HG03571 (cell line): ENCODE measurements at regions not wholly inside any gene's neighbourhood (a gene's known extent, or its start where the extent isn't known, plus 50 kb on each side); places are given as distances from the start of the nearest gene placed in this dataset.
"Not testable (repeated sequence)": the region's sequence is repeated elsewhere in the genome, so short reads cannot be mapped to it uniquely, and the experiment has no call there.

Source experiments
- ATAC-seq: cut with Tn5 transposase; IDR thresholded peaks from one replicate; pipeline ENCODE4 v1.9.1; 2021; ENCODE audit not compliant: unreplicated experiment

DNA sequence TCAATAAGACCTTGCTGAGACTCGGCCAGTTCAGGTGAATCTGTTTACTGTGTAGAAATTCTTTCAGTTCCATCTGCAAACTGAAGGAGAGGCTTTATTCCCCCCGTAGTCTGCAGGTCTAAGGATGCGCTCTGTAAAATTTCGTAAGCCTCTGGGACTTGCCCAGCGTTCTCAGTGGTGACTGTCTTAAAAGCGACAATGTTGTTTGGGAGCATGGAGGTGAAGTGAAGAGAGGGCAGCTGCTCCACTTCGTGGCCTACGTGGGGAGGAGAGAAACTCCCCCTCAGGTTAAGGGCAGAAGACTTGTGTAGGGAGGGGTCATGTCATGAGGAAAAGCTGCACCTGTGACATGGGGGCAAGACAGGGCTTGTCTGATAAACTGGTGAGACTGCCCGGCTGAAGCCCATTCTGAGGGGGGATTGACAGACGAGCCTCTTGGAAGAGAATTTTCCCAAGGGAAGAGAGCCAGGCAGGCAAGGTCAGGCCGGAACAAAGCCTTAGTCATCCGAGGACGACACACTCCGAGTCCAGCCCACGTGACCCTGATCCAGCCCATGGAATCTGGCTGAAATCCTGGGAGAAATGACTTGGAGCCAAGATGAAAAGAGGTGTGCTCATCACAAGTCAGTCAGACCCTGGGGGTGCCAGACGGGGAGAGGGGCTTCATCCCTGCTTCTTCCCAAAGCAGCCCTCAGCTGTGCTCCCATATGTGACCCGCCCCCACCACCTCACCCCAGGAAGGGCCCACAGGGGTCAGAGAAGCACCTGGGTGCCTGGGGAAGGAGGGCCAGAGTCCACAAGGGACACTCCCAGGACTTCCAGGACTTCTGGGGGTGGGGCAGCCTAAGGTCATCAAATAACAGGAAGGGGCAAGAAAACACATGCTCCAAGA, 88.5 kb upstream of the SH3BP4 start:
- no peak for ATAC-seq

DNA sequence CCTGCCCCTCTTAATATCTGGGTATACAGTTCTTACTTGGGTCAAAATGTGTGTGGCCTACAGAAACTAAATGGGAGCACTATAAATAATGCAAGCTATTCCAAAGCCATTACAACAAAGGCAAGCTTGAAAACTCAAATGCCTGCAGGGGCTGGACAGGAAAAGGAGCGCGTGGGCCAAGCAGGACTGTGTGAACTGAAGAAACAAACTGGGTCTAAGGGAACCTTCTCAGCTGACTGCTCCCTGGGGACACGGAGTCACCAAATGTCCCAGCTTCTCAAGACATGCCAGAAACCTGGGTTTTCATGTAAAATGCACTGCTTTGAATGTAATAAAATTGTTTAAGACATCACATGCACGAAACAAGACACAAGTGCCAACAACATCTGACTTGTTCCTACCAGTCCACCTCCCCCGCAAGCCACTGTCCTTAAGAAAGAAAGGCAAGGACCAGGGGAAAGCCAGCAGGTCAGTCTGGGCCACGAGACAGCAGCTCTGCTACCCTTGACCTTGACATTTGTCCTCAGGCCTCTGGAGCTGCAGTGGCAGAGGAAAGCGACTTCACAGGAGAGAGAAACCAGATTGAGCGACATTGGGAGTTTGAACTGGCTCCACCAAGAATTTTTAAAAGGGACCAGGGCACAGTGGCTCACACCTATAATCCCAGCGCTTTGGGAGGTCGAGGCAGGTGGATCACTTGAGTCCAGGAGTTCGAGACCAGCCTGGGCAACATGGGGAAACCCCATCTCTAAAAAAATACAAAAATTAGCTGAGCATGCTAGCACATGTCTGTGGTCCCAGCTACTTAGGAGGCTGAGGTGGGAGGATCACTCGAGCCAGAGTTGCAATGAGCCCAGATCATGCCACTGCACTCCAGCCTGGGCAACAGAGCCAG, 89.7 kb upstream of the SH3BP4 start:
- no peak for ATAC-seq

DNA sequence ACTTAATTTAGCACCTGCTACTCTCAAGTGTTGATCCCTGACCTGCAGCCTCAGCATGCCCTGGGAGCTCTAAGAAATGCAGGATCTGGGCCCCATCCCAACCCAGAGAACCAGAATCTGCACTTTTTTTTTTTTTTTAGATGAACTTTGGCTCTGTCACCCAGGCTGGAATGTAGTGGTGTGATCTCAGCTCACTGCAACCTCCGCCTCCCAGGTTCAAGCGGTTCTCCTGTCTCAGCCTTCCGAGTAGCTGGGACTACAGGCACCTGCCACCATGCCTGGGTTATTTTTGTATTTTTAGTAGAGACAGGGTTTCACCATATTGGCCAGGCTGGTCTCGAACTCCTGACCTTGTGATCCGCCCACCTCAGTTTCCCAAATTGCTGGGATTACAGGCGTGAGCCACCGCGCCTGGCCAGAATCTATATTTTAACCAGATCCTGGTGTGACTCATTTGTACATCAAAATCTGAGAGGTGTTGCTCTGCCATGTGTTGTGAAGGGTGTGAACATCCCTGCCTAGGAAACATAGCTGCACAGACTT, 92.4 kb upstream of the SH3BP4 start:
- not testable (repeated sequence) for ATAC-seq

DNA sequence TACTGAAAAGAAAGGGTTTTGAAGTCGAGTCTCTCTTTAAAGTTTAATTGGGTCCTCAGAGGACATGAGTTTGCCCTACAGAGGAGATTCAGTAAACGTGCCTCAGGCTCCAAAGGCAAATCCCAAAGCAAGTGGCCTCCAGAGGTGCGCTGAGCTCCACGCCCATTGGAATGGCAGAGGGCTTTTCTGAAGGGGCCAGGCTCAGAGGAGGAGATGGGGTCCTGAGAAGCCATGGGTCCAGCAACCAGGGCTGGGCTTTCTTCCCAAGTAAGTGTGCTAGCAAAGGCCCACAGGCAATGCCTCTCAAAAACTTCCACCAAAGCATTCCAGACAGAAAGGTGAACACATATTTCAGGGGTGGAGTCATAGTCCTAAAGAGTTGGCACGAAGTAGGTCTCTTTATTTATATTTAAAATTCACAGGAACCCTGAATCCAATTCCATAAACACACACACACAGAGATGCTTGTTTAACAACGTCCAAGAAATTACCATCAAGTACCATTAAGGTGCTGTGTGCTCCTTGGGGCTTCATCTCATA, 93.0 kb upstream of the SH3BP4 start:
- no peak for ATAC-seq

DNA sequence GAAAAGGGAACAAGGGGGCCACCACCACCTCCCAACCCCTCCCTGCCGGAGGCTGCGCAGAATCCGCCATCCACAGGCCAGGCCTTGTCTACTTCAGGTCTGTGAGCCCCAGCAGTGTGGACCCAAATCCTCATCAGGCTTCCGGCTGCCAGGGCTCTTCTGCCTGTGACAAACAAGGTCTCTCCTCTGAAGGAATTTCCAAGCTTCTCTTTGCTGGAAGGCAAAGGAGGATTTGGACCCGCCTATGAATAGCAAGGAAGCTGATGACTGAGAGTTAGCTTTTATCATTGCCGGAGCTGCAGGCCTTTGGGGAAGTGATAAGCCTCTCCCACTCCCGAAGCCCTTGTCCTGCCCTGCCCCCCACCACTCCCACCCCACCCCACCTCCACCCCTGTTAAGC, 93.7 kb upstream of the SH3BP4 start:
- no peak for ATAC-seq

DNA sequence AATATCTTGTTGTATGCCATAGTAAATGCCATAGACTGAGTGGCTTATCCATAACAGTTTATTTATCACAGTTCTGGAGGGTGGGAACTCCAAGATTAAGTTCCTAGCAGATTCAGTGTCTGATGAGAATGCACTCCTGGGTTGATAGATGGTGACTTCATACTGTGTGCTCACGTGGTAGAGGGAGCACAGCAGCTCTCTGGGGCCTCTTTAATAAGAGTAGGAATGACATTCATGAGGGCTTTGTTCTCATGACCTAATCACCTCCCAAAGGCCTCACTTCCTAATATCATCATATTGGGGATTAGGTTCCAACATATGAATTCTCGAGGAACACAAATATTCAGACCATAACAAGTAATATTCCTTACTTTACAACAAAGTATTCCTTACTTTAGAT, 98.1 kb upstream of the SH3BP4 start:
- no peak for ATAC-seq

DNA sequence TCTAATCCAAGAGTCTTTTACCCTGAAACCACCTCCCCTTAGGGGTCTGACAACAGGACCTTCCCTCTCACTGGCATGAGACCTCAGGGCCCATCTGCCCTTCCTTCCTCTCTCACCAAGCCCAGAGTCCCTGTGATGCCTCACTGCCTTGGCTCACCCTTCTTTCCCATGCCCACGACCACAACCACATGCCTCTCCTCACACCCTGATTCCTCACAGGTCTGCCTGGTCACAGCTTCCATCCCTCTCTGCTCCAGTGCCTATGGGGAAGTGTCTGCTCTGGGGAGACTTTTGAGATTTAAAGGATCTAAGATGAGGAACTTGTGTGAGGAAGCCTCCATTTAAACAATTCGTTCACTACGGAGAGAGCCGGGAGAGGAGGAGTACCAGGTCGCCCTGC, 98.9 kb upstream of the SH3BP4 start:
- ATAC-seq = no peak

DNA sequence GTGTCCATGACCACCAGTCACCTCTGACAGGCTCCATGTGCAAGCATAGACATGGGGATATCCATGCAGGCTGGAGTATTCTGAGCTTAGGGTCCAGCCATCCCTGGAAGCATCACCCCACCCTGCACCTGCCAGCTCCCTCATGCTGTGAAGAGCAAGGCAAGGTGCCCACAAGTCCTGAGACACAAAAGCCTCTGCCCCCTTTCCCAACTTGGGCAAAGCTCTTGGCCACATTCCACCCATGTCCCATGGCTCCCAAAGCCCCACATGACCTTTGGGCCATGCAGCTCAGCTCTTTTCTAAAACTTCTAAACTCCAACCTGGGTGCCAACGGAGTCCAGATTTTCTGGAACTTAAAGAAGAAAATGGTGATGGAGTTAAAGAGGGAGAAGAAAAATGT, 99.8 kb upstream of the SH3BP4 start:
- no peak for ATAC-seq

DNA sequence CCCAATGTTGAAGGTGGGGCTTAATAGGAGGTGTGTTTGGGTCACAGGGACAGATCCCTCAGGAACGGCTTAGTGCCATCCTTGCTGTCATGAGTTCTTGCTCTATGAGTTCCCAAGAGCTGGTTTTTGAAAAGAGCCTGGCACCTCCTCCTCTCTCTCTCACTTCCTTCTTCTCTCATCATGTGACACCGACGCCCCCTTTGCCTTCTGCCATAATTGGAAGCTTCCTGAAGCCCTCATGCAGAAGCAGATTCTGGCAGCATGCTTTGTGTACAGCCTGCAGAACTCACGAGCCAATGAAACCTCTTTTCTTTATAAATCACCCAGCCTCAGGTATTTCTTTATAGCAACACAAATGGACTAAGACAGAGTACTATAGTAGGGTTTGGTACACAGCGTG, 100.4 kb upstream of the SH3BP4 start:
- no peak for ATAC-seq

DNA sequence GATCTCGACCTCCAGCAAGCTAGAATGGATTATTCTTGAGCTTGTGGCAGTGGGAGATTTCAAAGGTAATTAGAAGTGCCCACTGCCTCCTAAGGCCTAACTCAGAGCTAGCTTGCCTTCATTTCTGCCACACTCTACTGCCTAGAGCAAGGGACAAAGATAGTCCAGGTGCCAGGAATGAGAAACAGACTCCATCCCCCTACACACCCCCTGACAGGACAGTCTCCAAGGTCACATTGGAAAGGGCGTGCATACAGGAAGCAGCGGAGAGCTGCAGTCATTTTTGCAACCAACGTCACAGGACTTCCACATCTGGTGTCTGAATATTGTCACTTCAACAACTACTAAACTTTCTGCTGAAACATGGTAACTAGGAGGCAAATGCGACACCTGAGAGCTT, 101.0 kb upstream of the SH3BP4 start:
- ATAC-seq = no peak

DNA sequence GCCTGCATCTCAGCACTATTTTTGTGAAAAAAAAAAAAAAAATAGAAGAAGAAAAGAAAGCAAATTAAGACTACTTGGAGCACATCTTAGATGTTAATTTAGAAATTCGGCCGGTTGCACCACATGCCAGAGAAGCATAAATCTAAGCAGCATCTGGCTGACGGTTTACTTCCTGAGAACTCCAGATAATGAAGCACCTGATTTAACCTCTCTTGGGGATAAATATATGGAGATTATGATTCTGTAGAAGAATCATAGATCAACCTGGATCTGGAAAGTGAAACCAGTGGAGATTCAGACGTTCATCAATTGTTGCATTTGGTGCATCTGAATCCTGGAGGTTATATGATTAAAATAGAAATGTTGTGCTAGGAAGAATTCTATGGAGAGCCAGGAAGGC, 102.1 kb upstream of the SH3BP4 start:
- ATAC-seq = no peak

DNA sequence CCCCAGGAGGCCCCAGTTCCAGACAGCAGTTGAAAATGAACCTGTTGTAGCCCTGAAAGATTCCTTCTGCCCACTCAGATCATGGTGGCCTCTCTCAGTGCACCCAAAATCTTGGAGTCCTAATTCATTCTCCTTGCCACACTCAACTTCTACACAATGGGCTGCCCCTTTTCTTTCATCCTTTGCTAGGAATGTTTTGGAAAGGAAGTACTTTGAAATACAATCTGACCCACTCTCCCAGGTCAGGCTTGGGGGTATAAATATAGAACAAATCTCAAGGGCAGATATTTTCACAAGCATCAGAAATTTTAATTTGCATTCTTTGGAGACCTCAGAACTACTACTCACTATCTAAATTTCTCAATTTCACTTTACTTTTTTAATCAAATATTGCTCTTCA, 103.2 kb upstream of the SH3BP4 start:
- no peak for ATAC-seq

DNA sequence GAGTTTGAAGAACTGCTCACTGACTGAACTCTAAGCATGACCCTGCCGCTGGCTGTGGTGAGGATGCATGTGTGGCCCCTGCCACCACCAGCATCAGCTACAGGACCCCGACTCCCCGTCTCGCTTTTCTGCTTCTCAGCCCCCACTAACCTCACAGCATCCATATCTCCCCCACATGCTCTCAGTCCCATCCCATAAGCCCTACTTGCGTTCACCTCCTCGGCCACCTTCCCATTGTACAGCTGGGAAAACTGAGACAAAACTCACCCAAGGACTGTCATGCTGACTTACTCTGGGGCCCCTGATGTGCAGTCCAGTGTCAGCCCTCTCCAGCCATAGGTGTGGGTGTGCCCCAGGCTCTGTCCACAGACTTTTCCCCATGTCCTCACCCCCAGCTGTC, 104.2 kb upstream of the SH3BP4 start:
- ATAC-seq = no peak

DNA sequence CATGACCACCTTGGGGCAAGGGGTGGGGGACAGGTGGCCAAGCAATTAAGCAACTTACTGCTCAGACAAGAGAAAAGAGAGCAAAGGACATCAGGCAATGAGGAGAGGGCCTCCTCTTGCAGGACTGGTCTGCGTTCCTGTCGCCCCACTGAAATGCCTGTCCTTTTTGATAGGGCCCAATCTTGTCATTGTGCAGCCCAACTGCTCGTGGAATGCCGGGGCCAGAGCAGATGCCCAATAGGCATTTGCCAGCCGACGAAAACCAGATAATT, 104.5 kb upstream of the SH3BP4 start:
- no peak for ATAC-seq

DNA sequence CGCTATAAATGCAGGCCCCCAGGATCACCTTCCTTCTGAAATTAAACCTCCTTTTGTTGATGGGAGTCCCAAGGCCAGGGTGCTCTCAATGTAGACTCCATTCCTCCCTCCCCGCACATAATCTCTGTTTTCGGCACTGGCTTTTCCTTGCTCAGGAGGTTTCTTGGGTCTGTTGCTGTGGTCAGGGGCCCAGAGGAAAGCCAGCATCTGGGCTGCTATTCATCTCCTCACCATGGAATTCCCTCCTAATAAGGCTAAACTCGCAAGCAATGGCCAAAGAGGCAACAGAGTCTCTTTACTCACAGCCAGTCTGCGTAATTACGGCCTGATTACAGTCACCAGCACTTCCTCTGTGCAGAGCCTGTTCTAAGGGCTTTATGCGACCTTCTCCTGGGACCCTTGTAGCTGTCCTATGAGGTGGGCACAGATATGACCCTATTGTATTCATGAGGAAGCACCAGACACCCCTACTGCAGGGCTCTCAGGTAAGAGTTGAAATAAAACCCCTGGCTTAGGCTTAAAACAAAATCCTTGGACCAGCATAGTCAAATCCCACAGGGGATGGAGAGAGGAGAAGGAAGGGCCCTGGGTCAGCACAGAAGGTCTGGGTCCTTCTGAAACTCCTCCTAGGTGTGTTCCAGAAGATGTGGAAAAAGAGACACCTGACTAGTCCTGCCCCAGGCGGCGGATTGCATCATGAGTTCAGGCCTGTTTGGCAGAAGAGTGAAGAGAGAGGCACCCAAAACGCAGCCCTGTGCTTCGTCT, 105.0 kb upstream of the SH3BP4 start:
- ATAC-seq = no peak

DNA sequence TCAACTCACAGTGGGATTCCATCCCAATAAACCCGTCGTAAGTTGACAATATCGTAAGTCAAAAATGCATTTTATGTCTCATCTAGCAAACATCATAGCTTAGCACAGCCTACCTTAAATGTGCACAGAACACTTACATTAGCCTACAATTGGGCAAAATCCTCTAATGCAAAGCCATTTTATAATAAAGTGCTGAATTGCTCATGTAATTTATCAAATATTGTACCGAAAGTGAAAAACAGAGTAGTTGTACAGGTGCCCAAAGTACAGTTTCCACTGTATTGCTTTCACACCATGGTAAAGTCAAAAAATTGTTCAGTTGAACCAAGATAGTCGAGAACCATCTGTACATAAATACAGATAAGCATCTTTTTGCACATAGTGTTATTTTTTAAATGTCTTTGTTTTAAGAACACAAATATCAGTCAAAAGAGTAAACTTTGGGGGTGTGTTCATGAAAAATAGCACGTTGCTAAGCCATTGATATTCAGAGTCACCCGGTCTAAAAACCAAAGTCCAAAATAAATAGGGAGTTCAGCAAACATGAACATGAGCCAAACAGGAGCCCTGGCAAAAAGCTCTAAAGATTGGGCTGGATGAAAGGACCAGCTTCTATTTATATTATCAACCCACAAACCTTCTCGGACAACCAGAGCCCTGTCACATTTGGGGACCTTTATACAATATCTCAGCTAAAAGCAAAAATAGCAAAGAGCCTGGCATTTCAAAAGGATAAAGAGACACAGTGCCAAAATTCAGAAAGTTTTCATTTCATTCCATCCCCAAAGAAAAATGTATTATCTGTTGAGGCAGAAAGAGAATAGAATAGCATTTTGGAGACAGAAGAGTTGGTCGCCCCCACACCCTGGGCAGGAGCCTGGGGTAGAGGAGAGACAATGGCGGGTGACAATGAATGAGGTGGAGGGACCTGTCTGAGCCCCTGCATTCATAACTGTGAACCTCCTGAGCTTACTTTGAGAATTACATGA, 105.9 kb upstream of the SH3BP4 start:
- no peak for ATAC-seq

DNA sequence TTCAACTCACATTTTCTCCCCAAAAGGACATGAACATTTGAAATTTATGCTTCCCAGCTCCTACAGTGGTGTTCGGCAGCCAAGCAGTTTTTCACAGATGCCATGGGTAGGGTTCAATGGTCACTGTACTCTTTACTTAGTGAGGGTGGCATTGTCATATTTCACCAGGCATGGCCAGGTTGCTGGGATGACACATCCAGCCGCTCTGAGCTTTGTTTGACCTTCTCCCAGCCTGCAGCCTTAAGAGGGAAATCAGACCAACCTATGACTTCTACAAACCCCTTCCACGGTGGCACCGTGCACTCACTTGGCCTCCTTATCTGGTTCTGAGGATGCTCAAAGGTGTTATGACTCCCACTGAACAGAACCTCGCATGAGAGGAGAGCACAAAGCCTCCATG, 108.4 kb upstream of the SH3BP4 start:
- ATAC-seq = no peak

DNA sequence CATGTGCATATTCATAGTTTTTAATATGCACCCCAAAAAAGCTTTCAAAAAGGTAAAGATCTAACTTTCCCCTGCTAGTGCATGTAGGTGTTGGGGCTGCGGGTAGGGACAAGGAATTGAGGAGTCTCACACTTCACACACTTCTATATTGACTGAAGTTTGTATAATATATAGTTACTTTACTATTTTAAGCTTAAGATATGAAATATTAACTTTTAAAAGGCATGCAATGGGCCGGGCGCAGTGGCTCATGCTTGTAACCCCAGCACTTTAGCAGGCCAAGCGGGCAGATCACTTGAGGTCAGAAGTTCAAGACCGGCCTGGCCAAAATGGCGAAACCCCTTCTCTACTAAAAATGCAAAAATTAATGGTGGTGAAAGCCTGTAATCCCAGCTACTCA, 109.1 kb upstream of the SH3BP4 start:
- ATAC-seq = no peak

DNA sequence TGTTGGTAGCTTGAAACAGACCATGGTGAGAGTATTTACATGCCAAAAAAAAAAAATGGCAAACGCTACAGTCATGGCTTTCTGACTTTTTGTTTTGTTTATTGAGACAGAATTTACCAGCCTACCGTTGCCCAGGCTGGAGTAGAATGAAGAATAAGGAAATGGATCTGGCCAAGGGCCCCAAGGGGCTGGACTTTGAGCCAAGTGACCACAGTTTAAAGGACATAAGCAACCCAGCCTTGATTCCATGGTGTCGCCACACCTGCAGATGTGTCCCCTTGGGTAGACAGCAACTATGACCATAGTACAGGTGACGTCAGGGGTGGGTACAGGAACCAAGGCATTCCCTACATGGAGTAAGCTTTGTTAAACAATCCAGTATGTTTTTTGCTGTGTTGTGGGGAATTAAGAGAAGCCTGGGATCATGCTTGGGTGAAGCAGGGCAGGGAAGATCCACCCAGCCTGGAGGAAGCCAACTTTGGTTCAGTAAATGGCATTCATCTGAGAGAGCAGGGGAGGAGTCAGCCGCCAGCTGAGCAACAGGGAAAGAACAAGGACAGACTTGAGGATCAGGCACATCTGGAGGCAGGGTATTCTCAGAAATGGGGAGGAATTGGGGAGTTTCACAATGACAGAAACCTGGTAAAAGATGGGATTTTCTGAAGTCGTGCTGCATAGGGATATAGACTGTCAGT, 110.3 kb upstream of the SH3BP4 start:
- no peak for ATAC-seq
